ENCODE measurements at regions not wholly inside any gene's neighbourhood (a gene's known extent, or its start where the extent isn't known, plus 50 kb on each side); places are given as distances from the start of the nearest gene placed in this dataset.

GRCh38 chr5:40160435-40160834 lies 519.3 kb upstream of the PTGER4 start:
- TF ChIP-seq POLR2A (IDR thresholded peaks at IDR 0.05) (no peak), CTCF (IDR thresholded peaks at IDR 0.05) (no peak)

All from uterus (tissue), 2 donors.